ENCODE measurements at regions not wholly inside any gene's neighbourhood (a gene's known extent, or its start where the extent isn't known, plus 50 kb on each side); places are given as distances from the start of the nearest gene placed in this dataset.

DNA sequence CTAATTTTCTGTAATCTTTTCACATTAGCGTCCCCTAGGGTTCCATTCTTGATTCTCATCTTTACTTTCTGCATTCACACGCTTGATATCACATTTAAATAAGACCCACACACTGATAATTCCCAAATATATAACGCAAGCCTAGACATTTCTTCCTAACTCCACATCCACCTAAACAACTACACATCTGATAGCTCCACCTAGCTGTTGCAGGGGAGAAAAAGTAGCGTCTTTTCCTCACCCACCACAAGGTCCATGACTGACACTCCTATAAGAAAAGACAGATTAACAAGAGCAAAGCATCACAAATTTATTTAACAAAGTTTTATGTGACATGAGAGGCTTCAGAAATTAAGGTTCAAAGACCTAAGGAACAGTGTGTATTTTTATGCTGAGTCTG is 862.2 kb upstream of the DDX18 start:
- TF ChIP-seq, protein P1, sequence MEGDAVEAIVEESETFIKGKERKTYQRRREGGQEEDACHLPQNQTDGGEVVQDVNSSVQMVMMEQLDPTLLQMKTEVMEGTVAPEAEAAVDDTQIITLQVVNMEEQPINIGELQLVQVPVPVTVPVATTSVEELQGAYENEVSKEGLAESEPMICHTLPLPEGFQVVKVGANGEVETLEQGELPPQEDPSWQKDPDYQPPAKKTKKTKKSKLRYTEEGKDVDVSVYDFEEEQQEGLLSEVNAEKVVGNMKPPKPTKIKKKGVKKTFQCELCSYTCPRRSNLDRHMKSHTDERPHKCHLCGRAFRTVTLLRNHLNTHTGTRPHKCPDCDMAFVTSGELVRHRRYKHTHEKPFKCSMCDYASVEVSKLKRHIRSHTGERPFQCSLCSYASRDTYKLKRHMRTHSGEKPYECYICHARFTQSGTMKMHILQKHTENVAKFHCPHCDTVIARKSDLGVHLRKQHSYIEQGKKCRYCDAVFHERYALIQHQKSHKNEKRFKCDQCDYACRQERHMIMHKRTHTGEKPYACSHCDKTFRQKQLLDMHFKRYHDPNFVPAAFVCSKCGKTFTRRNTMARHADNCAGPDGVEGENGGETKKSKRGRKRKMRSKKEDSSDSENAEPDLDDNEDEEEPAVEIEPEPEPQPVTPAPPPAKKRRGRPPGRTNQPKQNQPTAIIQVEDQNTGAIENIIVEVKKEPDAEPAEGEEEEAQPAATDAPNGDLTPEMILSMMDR (conservative IDR thresholded peaks at IDR 0.05; ENCODE audit: low read depth in 2 of 2) = peak; percentile 74 to 76
- no peak for TF ChIP-seq CREB1 (CRISPR knock-in tag; IDR thresholded peaks at IDR 0.05; ENCODE audit: low read depth)
- TF ChIP-seq EZH2phosphoT487 (IDR thresholded peaks at IDR 0.05; ENCODE audit: unreplicated experiment) = no peak
